SK-N-SH (cell line): ENCODE measurements at regions not wholly inside any gene's neighbourhood (a gene's known extent, or its start where the extent isn't known, plus 50 kb on each side); places are given as distances from the start of the nearest gene placed in this dataset.
A peak's percentile ranks its signal among the peaks of the same experiment; 100 is the strongest.

Source experiments
- CHD2 ChIP-seq: fragments of 150-350 bp; IDR thresholded peaks from 2 replicates; pipeline ENCODE4 v1.6.1; 2018; ENCODE audit warnings: low read length; ENCODE audit not compliant: partially characterized antibody
- CTCF ChIP-seq: fragments of 200-600 bp; sonication (generic); IDR thresholded peaks from 2 replicates; pipeline ENCODE4 v1.6.1; 2017; ENCODE audit warnings: antibody characterized with exemption, mild to moderate bottlenecking, moderate library complexity
- ELF1 ChIP-seq: IDR thresholded peaks from 2 replicates; pipeline ENCODE4 v1.4.0; 2012
- EZH2phosphoT487 ChIP-seq: fragments of 200-600 bp; sonication (generic); IDR thresholded peaks from 2 replicates; pipeline ENCODE4 v1.6.1; 2017; ENCODE audit warnings: low read depth, mixed run types, mild to moderate bottlenecking, antibody characterized with exemption, moderate library complexity, borderline replicate concordance
- FOSL2 ChIP-seq: IDR thresholded peaks from 2 replicates; pipeline ENCODE4 v1.4.0; 2012; ENCODE audit warnings: low read depth, mild to moderate bottlenecking, moderate library complexity, borderline replicate concordance
- GABPA ChIP-seq: IDR thresholded peaks from 2 replicates; pipeline ENCODE4 v1.4.0; 2012; ENCODE audit warnings: low read depth, mild to moderate bottlenecking
- GATA2 ChIP-seq: sonication (generic); formaldehyde crosslinking; IDR thresholded peaks from 2 replicates; pipeline ENCODE4 v1.5.0; 2020; ENCODE audit warnings: mild to moderate bottlenecking, missing genetic modification reagents
- MEF2A ChIP-seq: IDR thresholded peaks from 2 replicates; pipeline ENCODE4 v1.4.0; 2012; ENCODE audit warnings: low read depth, borderline replicate concordance
- NRF1 ChIP-seq: IDR thresholded peaks from 2 replicates; pipeline ENCODE4 v1.6.1; 2012; ENCODE audit warnings: low read depth, mild to moderate bottlenecking, low read length
- RAD21 ChIP-seq: IDR thresholded peaks from 2 replicates; pipeline ENCODE4 v1.6.1; 2012; ENCODE audit warnings: mild to moderate bottlenecking, low read length
- RCOR1 ChIP-seq: fragments of 150-350 bp; IDR thresholded peaks from 2 replicates; pipeline ENCODE4 v1.6.1; 2017; ENCODE audit warnings: antibody characterized with exemption, low read length
- RXRA ChIP-seq: IDR thresholded peaks from 2 replicates; pipeline ENCODE4 v1.4.0; 2012; ENCODE audit warnings: low read depth, mild to moderate bottlenecking, borderline replicate concordance
- SIN3A ChIP-seq: IDR thresholded peaks from 2 replicates; pipeline ENCODE4 v1.6.1; 2012; ENCODE audit warnings: low read depth, mild to moderate bottlenecking, low read length, moderate library complexity, borderline replicate concordance
- TCF12 ChIP-seq: IDR thresholded peaks from 2 replicates; pipeline ENCODE4 v1.4.0; 2012
- YY1 ChIP-seq: IDR thresholded peaks from 2 replicates; pipeline ENCODE4 v1.4.0; 2012; ENCODE audit warnings: low read depth, mild to moderate bottlenecking
- ZBTB33 ChIP-seq: IDR thresholded peaks from 2 replicates; pipeline ENCODE4 v1.4.0; 2012; ENCODE audit warnings: low read depth, borderline replicate concordance
- TF ChIP-seq, protein P1 (sequence below): fragments of 150-350 bp; IDR thresholded peaks from 2 replicates; pipeline ENCODE4 v1.6.1; 2016; ENCODE audit warnings: mild to moderate bottlenecking, low read depth, low read length
- TF ChIP-seq, protein P2 (sequence below): fragments of 150-350 bp; IDR thresholded peaks from 2 replicates; pipeline ENCODE4 v1.6.1; 2017; ENCODE audit warnings: antibody characterized with exemption, low read length, low read depth, borderline replicate concordance

DNA sequence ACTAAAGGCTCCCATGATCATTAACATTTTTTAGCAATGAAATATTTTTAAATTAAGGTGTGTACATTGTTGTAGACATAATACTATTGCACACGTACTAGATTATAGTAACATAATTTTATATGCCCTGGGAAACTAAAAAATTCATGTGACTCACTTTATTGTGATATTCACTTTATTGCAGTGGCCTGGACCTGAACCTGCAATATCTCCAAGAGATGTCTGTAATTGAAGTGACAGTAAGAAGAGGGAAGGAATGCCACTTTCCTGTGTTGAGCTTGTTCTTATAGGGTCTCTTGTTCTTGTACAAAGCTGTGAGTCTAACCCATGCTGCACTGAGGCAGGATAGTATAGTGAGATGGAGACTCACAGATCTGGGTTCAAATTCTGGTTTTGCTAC, 66.9 kb upstream of the USP24 start (continued):
- TF ChIP-seq CHD2 = no peak
- no peak for TF ChIP-seq CTCF
- TF ChIP-seq RCOR1 = no peak
- no peak for TF ChIP-seq YY1
- TF ChIP-seq GABPA = no peak
- TF ChIP-seq EZH2phosphoT487 = no peak
- TF ChIP-seq, protein P1, sequence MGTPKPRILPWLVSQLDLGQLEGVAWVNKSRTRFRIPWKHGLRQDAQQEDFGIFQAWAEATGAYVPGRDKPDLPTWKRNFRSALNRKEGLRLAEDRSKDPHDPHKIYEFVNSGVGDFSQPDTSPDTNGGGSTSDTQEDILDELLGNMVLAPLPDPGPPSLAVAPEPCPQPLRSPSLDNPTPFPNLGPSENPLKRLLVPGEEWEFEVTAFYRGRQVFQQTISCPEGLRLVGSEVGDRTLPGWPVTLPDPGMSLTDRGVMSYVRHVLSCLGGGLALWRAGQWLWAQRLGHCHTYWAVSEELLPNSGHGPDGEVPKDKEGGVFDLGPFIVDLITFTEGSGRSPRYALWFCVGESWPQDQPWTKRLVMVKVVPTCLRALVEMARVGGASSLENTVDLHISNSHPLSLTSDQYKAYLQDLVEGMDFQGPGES = no peak
- TF ChIP-seq ZBTB33 = no peak
- TF ChIP-seq RAD21 = no peak
- TF ChIP-seq, protein P2, sequence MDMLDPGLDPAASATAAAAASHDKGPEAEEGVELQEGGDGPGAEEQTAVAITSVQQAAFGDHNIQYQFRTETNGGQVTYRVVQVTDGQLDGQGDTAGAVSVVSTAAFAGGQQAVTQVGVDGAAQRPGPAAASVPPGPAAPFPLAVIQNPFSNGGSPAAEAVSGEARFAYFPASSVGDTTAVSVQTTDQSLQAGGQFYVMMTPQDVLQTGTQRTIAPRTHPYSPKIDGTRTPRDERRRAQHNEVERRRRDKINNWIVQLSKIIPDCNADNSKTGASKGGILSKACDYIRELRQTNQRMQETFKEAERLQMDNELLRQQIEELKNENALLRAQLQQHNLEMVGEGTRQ = no peak
- no peak for TF ChIP-seq MEF2A
- no peak for TF ChIP-seq RXRA
- TF ChIP-seq SIN3A = no peak
- no peak for TF ChIP-seq NRF1
- TF ChIP-seq ELF1 = no peak
- TF ChIP-seq TCF12 = peak; percentile 98
- TF ChIP-seq FOSL2 = 0 out of 2 replicates have a peak, but pooled peaks have one; percentile 10
- TF ChIP-seq GATA2 (CRISPR knock-in tag) = no peak
